ENCODE measurements at regions not wholly inside any gene's neighbourhood (a gene's known extent, or its start where the extent isn't known, plus 50 kb on each side); places are given as distances from the start of the nearest gene placed in this dataset.
"Not testable (repeated sequence)": the region's sequence is repeated elsewhere in the genome, so short reads cannot be mapped to it uniquely, and the experiment has no call there.

DNA sequence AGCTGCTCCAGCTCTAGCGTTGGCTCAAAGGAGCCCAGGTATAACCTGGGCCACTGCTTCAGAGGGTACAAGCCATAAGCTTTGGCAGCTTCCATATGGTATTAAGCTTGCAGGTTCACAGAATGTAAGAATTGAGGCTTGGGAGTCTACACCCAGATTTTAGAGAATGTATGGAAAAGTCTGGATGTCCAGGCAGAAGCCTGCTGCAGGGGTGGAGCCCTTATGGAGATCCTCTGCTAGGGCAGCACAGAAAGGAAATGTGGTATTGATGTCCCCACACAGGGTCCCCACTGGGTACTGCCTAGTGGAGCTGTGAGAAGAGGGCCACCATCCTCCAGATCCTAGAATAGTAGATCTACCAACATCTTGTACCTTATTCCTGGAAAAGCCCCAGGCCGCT is 626.9 kb downstream of the MAT2B start:
- 94 to 97% methylated on average over 2 of the region's 2 CpGs for WGBS, 2 donors
- Histone ChIP-seq H3K4me3 (ENCODE audit: low read depth in 1 of 2, low read length in 2 of 2) (no peak overlapping the region), H3K9me3 (ENCODE audit: control insufficient read depth in 2 of 2, insufficient read depth in 1 of 2, low read depth in 1 of 2, low read length in 1 of 2) (no peaks in the 10 kb centered on the region), H3K27me3 (ENCODE audit: control insufficient read depth in 1 of 2, insufficient read depth in 2 of 2, low read length in 2 of 2) (no peaks in the 10 kb centered on the region), H3K36me3 (ENCODE audit: control insufficient read depth in 2 of 2, insufficient read depth in 2 of 2, low read length in 1 of 2) (no peaks in the 10 kb centered on the region), H3K27ac (ENCODE audit: low read depth in 2 of 2, low read length in 1 of 2) (no peak overlapping the region), H3K4me1 (ENCODE audit: control insufficient read depth in 2 of 2, insufficient read depth in 2 of 2, low read length in 1 of 2) (no peaks in the 10 kb centered on the region)

GRCh38 chr5:164137095-164137494 is 631.7 kb downstream of the MAT2B start:
- Histone ChIP-seq H3K4me3 (ENCODE audit: low read depth in 1 of 2, low read length in 2 of 2) (no peak overlapping the region), H3K27ac (ENCODE audit: low read depth in 2 of 2, low read length in 1 of 2) (no peak overlapping the region), H3K36me3 (ENCODE audit: control insufficient read depth in 2 of 2, insufficient read depth in 2 of 2, low read length in 1 of 2) (no peaks in the 10 kb centered on the region), H3K9me3 (ENCODE audit: control insufficient read depth in 2 of 2, insufficient read depth in 1 of 2, low read depth in 1 of 2, low read length in 1 of 2) (no peaks in the 10 kb centered on the region), H3K27me3 (ENCODE audit: control insufficient read depth in 1 of 2, insufficient read depth in 2 of 2, low read length in 2 of 2) (no peaks in the 10 kb centered on the region), H3K4me1 (ENCODE audit: control insufficient read depth in 2 of 2, insufficient read depth in 2 of 2, low read length in 1 of 2) (no peaks in the 10 kb centered on the region)
- WGBS, 2 donors = 88 to 94% methylated on average over 8 of the region's 8 CpGs

DNA sequence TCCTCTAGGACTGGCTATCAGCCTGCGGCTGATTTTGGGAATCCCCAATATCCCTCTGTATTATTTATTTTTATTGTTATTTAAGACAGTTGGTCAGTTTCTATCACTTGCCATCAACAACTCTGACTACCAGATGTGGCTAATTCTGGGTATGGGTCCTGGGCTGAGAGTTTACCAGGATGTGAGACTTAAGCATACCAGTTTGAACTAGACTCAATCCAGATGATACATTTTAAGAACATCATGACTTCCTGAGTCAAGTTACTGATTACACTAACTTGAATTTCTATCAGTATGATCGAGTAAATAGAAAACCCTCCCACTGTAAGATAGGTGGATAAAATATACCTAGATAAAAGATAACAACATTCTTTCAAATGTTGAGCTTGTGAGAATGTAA is 634.0 kb downstream of the MAT2B start:
- Histone ChIP-seq H3K27me3 (ENCODE audit: control insufficient read depth in 1 of 2, insufficient read depth in 2 of 2, low read length in 2 of 2) (no peaks in the 10 kb centered on the region), H3K9me3 (ENCODE audit: control insufficient read depth in 2 of 2, insufficient read depth in 1 of 2, low read depth in 1 of 2, low read length in 1 of 2) (no peaks in the 10 kb centered on the region)
- WGBS, 2 donors = 86 to 90% methylated on average over 2 of the region's 2 CpGs

DNA sequence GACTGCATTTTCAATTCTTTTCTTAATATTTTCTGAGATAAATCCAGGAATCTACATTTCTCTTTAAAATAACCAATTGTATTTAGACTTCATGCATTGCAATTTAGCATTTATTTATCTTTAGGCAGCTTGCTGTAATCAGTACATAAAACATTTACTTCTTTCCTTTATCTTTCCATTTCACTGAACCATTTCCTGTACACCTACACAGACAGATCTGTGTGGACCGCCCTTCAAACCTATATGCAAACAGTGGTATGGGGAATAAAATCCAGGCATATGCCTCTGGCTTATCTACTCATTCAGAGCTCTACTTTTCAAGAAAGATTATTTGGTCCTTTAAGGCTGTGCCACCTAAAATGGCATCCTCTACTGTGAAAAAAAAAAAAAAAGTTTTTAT is 640.0 kb downstream of the MAT2B start:
- Histone ChIP-seq H3K27me3 (ENCODE audit: control insufficient read depth in 1 of 2, insufficient read depth in 2 of 2, low read length in 2 of 2) (no peaks in the 10 kb centered on the region), H3K4me1 (ENCODE audit: control insufficient read depth in 2 of 2, insufficient read depth in 2 of 2, low read length in 1 of 2) (no peaks in the 10 kb centered on the region), H3K36me3 (ENCODE audit: control insufficient read depth in 2 of 2, insufficient read depth in 2 of 2, low read length in 1 of 2) (no peaks in the 10 kb centered on the region), H3K27ac (ENCODE audit: low read depth in 2 of 2, low read length in 1 of 2) (no peak overlapping the region), H3K9me3 (ENCODE audit: control insufficient read depth in 2 of 2, insufficient read depth in 1 of 2, low read depth in 1 of 2, low read length in 1 of 2) (no peaks in the 10 kb centered on the region), H3K4me3 (ENCODE audit: low read depth in 1 of 2, low read length in 2 of 2) (no peak overlapping the region)
- WGBS, 2 donors = 66 to 67% methylated on average over 1 of the region's 1 CpG

More for the DNA sequence above, 634.0 kb downstream of the MAT2B start:
- Histone ChIP-seq H3K4me1 (ENCODE audit: control insufficient read depth in 2 of 2, insufficient read depth in 2 of 2, low read length in 1 of 2) (no peaks in the 10 kb centered on the region), H3K36me3 (ENCODE audit: control insufficient read depth in 2 of 2, insufficient read depth in 2 of 2, low read length in 1 of 2) (no peaks in the 10 kb centered on the region), H3K27ac (ENCODE audit: low read depth in 2 of 2, low read length in 1 of 2) (no peak overlapping the region), H3K4me3 (ENCODE audit: low read depth in 1 of 2, low read length in 2 of 2) (no peak overlapping the region)

DNA sequence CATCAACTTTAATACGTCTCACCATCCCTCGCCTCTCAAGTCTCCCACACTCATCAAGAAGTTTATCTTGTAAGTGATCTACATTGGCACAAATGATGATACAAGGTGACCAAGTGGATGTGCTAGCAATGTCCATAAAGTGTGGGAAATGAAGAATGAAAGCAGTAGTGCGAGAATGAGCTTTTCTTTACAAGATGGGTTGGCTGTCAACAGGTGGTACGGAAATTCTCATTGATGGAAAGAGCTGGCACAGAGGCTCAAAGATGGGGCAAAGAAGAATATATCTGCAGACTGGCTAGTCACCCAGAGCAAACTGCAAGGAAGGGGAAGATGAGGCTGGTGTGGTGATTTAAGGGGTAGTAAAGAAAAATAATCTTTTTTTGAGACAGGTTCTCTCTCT is 640.8 kb downstream of the MAT2B start:
- Histone ChIP-seq H3K27ac (ENCODE audit: low read depth in 2 of 2, low read length in 1 of 2) (no peak overlapping the region), H3K4me1 (ENCODE audit: control insufficient read depth in 2 of 2, insufficient read depth in 2 of 2, low read length in 1 of 2) (no peaks in the 10 kb centered on the region), H3K9me3 (ENCODE audit: control insufficient read depth in 2 of 2, insufficient read depth in 1 of 2, low read depth in 1 of 2, low read length in 1 of 2) (no peaks in the 10 kb centered on the region), H3K36me3 (ENCODE audit: control insufficient read depth in 2 of 2, insufficient read depth in 2 of 2, low read length in 1 of 2) (no peaks in the 10 kb centered on the region), H3K4me3 (ENCODE audit: low read depth in 1 of 2, low read length in 2 of 2) (no peak overlapping the region), H3K27me3 (ENCODE audit: control insufficient read depth in 1 of 2, insufficient read depth in 2 of 2, low read length in 2 of 2) (no peaks in the 10 kb centered on the region)
- 87 to 88% methylated on average over 4 of the region's 4 CpGs for WGBS, 2 donors

DNA sequence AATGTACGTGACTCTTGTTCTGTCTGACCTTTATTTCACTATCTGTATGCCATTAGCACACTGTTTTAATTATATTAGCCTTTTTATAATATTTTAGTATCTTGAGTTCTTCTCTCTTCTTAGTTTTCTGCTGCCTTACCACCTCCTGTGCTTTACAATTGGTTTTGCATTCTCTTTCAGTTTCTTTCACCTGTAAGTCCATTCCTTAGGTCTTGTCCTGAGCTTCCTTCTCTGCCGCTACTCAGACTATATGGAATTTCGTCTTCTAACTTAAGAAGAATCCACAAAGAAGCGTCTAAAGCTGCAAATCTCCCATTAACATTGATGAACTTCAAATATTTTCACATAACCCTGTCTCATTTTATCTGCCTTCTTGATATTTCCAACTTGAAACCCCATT is 642.9 kb downstream of the MAT2B start:
- Histone ChIP-seq H3K27me3 (ENCODE audit: control insufficient read depth in 1 of 2, insufficient read depth in 2 of 2, low read length in 2 of 2) (no peaks in the 10 kb centered on the region), H3K9me3 (ENCODE audit: control insufficient read depth in 2 of 2, insufficient read depth in 1 of 2, low read depth in 1 of 2, low read length in 1 of 2) (no peaks in the 10 kb centered on the region), H3K4me3 (ENCODE audit: low read depth in 1 of 2, low read length in 2 of 2) (no peak overlapping the region), H3K36me3 (ENCODE audit: control insufficient read depth in 2 of 2, insufficient read depth in 2 of 2, low read length in 1 of 2) (no peaks in the 10 kb centered on the region), H3K27ac (ENCODE audit: low read depth in 2 of 2, low read length in 1 of 2) (no peak overlapping the region), H3K4me1 (ENCODE audit: control insufficient read depth in 2 of 2, insufficient read depth in 2 of 2, low read length in 1 of 2) (no peaks in the 10 kb centered on the region)
- WGBS, 2 donors = 65 to 69% methylated on average over 4 of the region's 4 CpGs

GRCh38 chr5:164152539-164152938 is 647.1 kb downstream of the MAT2B start:
- not testable (repeated sequence) for H3K4me1 ChIP-seq (ENCODE audit: control insufficient read depth in 2 of 2, insufficient read depth in 2 of 2, low read length in 1 of 2); H3K36me3 ChIP-seq (ENCODE audit: control insufficient read depth in 2 of 2, insufficient read depth in 2 of 2, low read length in 1 of 2); H3K27ac ChIP-seq (ENCODE audit: low read depth in 2 of 2, low read length in 1 of 2); H3K9me3 ChIP-seq (ENCODE audit: control insufficient read depth in 2 of 2, insufficient read depth in 1 of 2, low read depth in 1 of 2, low read length in 1 of 2); H3K4me3 ChIP-seq (ENCODE audit: low read depth in 1 of 2, low read length in 2 of 2); H3K27me3 ChIP-seq (ENCODE audit: control insufficient read depth in 1 of 2, insufficient read depth in 2 of 2, low read length in 2 of 2)
- 91 to 94% methylated on average over 1 of the region's 1 CpG for WGBS, 2 donors

GRCh38 chr5:164153469-164154172 is 648.2 kb downstream of the MAT2B start:
- Histone ChIP-seq H3K27ac (ENCODE audit: low read depth in 2 of 2, low read length in 1 of 2) (no peak overlapping the region), H3K27me3 (ENCODE audit: control insufficient read depth in 1 of 2, insufficient read depth in 2 of 2, low read length in 2 of 2) (no peaks in the 10 kb centered on the region), H3K4me3 (ENCODE audit: low read depth in 1 of 2, low read length in 2 of 2) (no peak overlapping the region), H3K36me3 (ENCODE audit: control insufficient read depth in 2 of 2, insufficient read depth in 2 of 2, low read length in 1 of 2) (no peaks in the 10 kb centered on the region), H3K4me1 (ENCODE audit: control insufficient read depth in 2 of 2, insufficient read depth in 2 of 2, low read length in 1 of 2) (no peaks in the 10 kb centered on the region), H3K9me3 (ENCODE audit: control insufficient read depth in 2 of 2, insufficient read depth in 1 of 2, low read depth in 1 of 2, low read length in 1 of 2) (no peaks in the 10 kb centered on the region)
- 41 to 42% methylated on average over 4 of the region's 4 CpGs for WGBS, 2 donors

DNA sequence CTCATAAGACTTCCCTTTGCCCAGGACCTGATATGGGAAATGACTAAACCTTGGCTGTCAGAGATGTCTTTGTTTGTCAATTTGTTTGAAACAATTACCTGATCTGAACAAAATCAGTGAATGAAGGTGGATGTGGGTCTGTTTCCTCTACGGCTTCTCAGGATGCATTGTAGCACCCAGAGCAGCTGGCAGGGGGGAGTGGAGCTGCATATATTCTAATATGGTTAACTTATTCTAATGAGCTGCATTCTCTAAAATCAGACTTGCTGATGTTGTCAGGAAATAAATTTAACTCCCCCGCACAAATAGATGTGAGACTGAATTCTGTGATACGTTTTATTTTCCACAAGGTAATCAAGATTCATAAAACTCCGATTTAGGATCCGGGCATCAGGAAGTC is 665.4 kb downstream of the MAT2B start:
- Histone ChIP-seq H3K27ac (ENCODE audit: low read depth in 2 of 2, low read length in 1 of 2) (no peak overlapping the region), H3K4me1 (ENCODE audit: control insufficient read depth in 2 of 2, insufficient read depth in 2 of 2, low read length in 1 of 2) (no peaks in the 10 kb centered on the region), H3K9me3 (ENCODE audit: control insufficient read depth in 2 of 2, insufficient read depth in 1 of 2, low read depth in 1 of 2, low read length in 1 of 2) (peaks cover 2 to 4% of the 10 kb centered on the region in 2 donors), H3K27me3 (ENCODE audit: control insufficient read depth in 1 of 2, insufficient read depth in 2 of 2, low read length in 2 of 2) (no peaks in the 10 kb centered on the region), H3K4me3 (ENCODE audit: low read depth in 1 of 2, low read length in 2 of 2) (no peak overlapping the region), H3K36me3 (ENCODE audit: control insufficient read depth in 2 of 2, insufficient read depth in 2 of 2, low read length in 1 of 2) (no peaks in the 10 kb centered on the region)
- 84 to 90% methylated on average over 5 of the region's 5 CpGs for WGBS, 2 donors

GRCh38 chr5:164175083-164175482 is 669.7 kb downstream of the MAT2B start:
- no peaks in the 10 kb centered on the region for H3K27me3 ChIP-seq (ENCODE audit: control insufficient read depth in 1 of 2, insufficient read depth in 2 of 2, low read length in 2 of 2)
- WGBS, 2 donors = 51 to 62% methylated on average over 2 of the region's 2 CpGs
- no peak overlapping the region for H3K4me3 ChIP-seq (ENCODE audit: low read depth in 1 of 2, low read length in 2 of 2)
- no peaks in the 10 kb centered on the region for H3K36me3 ChIP-seq (ENCODE audit: control insufficient read depth in 2 of 2, insufficient read depth in 2 of 2, low read length in 1 of 2)
- H3K27ac ChIP-seq (ENCODE audit: low read depth in 2 of 2, low read length in 1 of 2) = no peak overlapping the region
- no peaks in the 10 kb centered on the region for H3K4me1 ChIP-seq (ENCODE audit: control insufficient read depth in 2 of 2, insufficient read depth in 2 of 2, low read length in 1 of 2)
- H3K9me3 ChIP-seq (ENCODE audit: control insufficient read depth in 2 of 2, insufficient read depth in 1 of 2, low read depth in 1 of 2, low read length in 1 of 2) = no peaks in the 10 kb centered on the region
